Small intestine (tissue), 7 donors: ENCODE measurements at regions not wholly inside any gene's neighbourhood (a gene's known extent, or its start where the extent isn't known, plus 50 kb on each side); places are given as distances from the start of the nearest gene placed in this dataset.
"Not testable (repeated sequence)": the region's sequence is repeated elsewhere in the genome, so short reads cannot be mapped to it uniquely, and the experiment has no call there.

Source experiments
- DNase-seq, 2 donors: peaks; one replicate each; pipeline versions ENCODE4 v3.0.0 to v3.0.0-alpha.2; 2013
- FAIRE-seq: peaks from 2 replicates; lab custom pipeline; 2012; peaks lifted over from hg19 to GRCh38; lab: Jason Lieb, UNC
- H3K27ac ChIP-seq, 3 donors: one replicate each; pipeline ENCODE4 v1.5.1; 2013; ENCODE audit warnings: low read length in 2 of 3, mild to moderate bottlenecking in 2 of 3, control low read depth in 1 of 3, inconsistent platforms in 1 of 3, low read depth in 1 of 3, moderate library complexity in 1 of 3
- H3K27me3 ChIP-seq, 3 donors: one replicate each; pipeline ENCODE4 v1.6.1; 2013; ENCODE audit warnings: low read length in 3 of 3, inconsistent platforms in 1 of 3; ENCODE audit not compliant: control insufficient read depth in 3 of 3, insufficient read depth in 3 of 3
- H3K36me3 ChIP-seq, 3 donors: one replicate each; pipeline ENCODE4 v1.6.1; 2013; ENCODE audit warnings: low read length in 3 of 3, inconsistent platforms in 1 of 3, low read depth in 1 of 3, mild to moderate bottlenecking in 1 of 3, moderate library complexity in 1 of 3; ENCODE audit not compliant: control insufficient read depth in 3 of 3, insufficient read depth in 2 of 3
- H3K4me1 ChIP-seq, 3 donors: one replicate each; pipeline ENCODE4 v1.6.1; 2013; ENCODE audit warnings: low read length in 2 of 3, inconsistent platforms in 1 of 3, low read depth in 1 of 3, mild to moderate bottlenecking in 1 of 3, moderate library complexity in 1 of 3; ENCODE audit not compliant: control insufficient read depth in 3 of 3, insufficient read depth in 2 of 3
- H3K4me3 ChIP-seq, 3 donors: one replicate each; pipeline ENCODE4 v1.5.1; 2013; ENCODE audit warnings: low read length in 3 of 3, control low read depth in 1 of 3, inconsistent platforms in 1 of 3, low read depth in 1 of 3, mild to moderate bottlenecking in 1 of 3, moderate library complexity in 1 of 3
- H3K9me3 ChIP-seq, 2 donors: one replicate each; pipeline ENCODE4 v1.6.1; 2013; ENCODE audit warnings: low read depth in 1 of 2, low read length in 1 of 2; ENCODE audit not compliant: control insufficient read depth in 2 of 2, insufficient read depth in 1 of 2
- WGBS, 3 donors: extraction: QIAGEN DNeasy Blood & Tissue Kit; methylation state at CpG; one replicate each; pipeline ENCODE4 v1.1.7; 2013; 5-methylcytosine and 5-hydroxymethylcytosine counted together
- donor health status: healthy with polysubstance abuse.
- donor health status: control.
- donor health status: control.
- donor health status: Bipolar disorder and iron deficiency.
- donor health status: healthy.

GRCh38 chr11:29244355-29244754 is 772.5 kb downstream of the KCNA4 start:
- H3K4me1 ChIP-seq: no peaks in the 10 kb centered on the region
- no peaks in the 10 kb centered on the region for H3K9me3 ChIP-seq
- H3K36me3 ChIP-seq: no peaks in the 10 kb centered on the region
- no peaks in the 10 kb centered on the region for H3K27me3 ChIP-seq
- DNase-seq (no peak), FAIRE-seq (no peak)
- no peak overlapping the region for H3K27ac ChIP-seq
- no peak overlapping the region for H3K4me3 ChIP-seq

- no peaks in the 10 kb centered on the region for H3K9me3 ChIP-seq
- DNase-seq: no peak
- no peak overlapping the region for H3K27ac ChIP-seq
- no peaks in the 10 kb centered on the region for H3K27me3 ChIP-seq
- H3K4me1 ChIP-seq: no peaks in the 10 kb centered on the region
- H3K36me3 ChIP-seq: no peaks in the 10 kb centered on the region
- H3K4me3 ChIP-seq: no peak overlapping the region
- 81 to 86% (median 83%) methylated on average over 3 of the region's 3 CpGs for WGBS, 3 donors
- FAIRE-seq: no peak
Observed at GRCh38 chr11:29243616-29244015, 773.2 kb downstream of the KCNA4 start.

DNA sequence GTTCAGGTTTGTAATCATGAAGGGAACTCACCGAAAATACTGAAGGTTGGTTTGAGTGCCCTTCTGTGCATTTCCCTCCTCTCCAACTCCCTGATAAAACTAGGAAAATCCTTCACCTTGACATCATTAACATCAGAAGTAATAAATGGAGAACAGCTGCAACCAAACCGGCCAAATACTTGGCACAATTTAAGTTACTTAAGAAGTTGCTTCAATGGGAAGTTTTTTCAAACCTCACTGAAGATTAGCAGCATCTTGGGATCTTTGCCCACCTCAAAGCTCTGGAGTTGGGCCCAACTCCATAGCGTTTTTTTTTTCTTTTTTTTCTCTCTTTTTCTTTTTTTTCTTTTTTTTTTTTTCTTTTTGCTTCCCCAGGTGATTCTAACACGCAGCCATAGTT is 784.8 kb downstream of the KCNA4 start:
- Histone ChIP-seq H3K4me1 (no peaks in the 10 kb centered on the region), H3K27ac (no peak overlapping the region), H3K36me3 (no peaks in the 10 kb centered on the region), H3K4me3 (no peak overlapping the region), H3K27me3 (no peaks in the 10 kb centered on the region), H3K9me3 (no peaks in the 10 kb centered on the region)
- FAIRE-seq (no peak), DNase-seq (no peak)
- 48 to 61% (median 55%) methylated on average over 4 of the region's 4 CpGs for WGBS, 3 donors

GRCh38 chr11:29231586-29231985 is 785.2 kb downstream of the KCNA4 start:
- H3K36me3 ChIP-seq: no peaks in the 10 kb centered on the region
- no peaks in the 10 kb centered on the region for H3K4me1 ChIP-seq
- 72 to 78% (median 73%) methylated on average over 3 of the region's 3 CpGs for WGBS, 3 donors
- no peak overlapping the region for H3K4me3 ChIP-seq
- no peak for FAIRE-seq
- no peaks in the 10 kb centered on the region for H3K9me3 ChIP-seq
- no peaks in the 10 kb centered on the region for H3K27me3 ChIP-seq
- no peak for DNase-seq
- no peak overlapping the region for H3K27ac ChIP-seq

GRCh38 chr11:29227811-29228210 is 789.0 kb downstream of the KCNA4 start:
- H3K4me3 ChIP-seq: no peak overlapping the region
- H3K4me1 ChIP-seq: no peaks in the 10 kb centered on the region
- 38 to 53% (median 49%) methylated on average over 6 of the region's 6 CpGs for WGBS, 3 donors
- no peaks in the 10 kb centered on the region for H3K36me3 ChIP-seq
- no peaks in the 10 kb centered on the region for H3K27me3 ChIP-seq
- no peak overlapping the region for H3K27ac ChIP-seq
- FAIRE-seq: no peak
- no peak for DNase-seq
- H3K9me3 ChIP-seq: no peaks in the 10 kb centered on the region

DNA sequence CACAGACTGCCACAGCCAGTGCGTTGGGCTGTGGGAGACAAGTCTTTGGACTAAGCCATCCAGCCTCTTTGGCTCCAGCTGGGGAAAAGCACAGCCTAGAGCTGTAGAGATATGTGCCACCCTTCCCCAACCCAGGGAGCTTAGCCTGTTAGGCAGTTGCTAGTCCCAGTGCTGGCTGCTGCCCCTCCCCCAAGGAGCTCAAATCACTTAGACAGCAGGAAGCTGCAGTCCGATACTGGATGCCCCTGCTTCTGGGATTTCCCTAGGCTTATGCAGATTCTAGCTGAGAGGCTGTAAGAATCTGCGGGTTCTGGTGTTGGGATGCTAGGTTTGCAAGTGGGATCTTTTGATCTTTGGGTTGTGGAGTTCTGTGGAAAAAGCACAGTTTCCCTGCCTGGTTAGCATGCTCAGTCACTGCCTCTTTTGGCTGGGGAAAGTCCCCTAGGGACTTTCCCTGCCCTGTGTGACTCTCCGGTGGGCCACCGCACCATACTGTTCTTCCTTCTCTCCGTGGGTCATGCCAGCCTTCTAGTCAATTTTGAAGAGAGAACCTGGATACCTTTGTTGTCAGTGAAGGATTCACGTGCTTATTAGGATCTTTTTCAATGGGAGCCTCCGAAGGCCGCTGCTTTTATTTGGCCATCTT is 792.0 kb downstream of the KCNA4 start:
- FAIRE-seq (no peak), DNase-seq (no peak)
- H3K4me3 ChIP-seq: no peak overlapping the region
- no peaks in the 10 kb centered on the region for H3K4me1 ChIP-seq
- H3K27me3 ChIP-seq: no peaks in the 10 kb centered on the region
- no peaks in the 10 kb centered on the region for H3K36me3 ChIP-seq
- 76 to 79% (median 79%) methylated on average over 9 of the region's 9 CpGs for WGBS, 3 donors
- H3K27ac ChIP-seq: no peak overlapping the region
- no peaks in the 10 kb centered on the region for H3K9me3 ChIP-seq

DNA sequence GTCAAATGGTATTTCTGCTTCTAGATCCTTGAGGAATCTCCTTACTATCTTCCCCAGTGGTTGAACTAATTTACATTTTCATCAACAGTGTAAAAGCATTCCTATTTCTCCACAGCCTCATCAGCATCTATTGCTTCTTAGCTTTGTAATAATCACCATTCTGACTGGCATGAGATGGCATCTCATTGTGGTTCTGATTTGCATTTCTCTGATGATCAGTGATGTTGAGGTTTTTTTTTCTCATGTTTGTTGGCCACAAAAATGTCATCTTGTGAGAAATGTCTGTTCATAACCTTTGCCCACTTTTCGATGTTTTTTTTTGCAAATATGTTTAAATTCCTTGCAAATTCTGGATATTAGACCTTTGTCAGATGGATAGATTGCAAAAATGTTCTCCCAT is 797.3 kb downstream of the KCNA4 start:
- DNase-seq, H3K9me3 ChIP-seq, H3K4me1 ChIP-seq, FAIRE-seq, H3K27ac ChIP-seq, H3K36me3 ChIP-seq, H3K4me3 ChIP-seq, H3K27me3 ChIP-seq: not testable (repeated sequence)
- 0 to 82% (median 33%) methylated on average over 1 of the region's 1 CpG for WGBS, 3 donors

GRCh38 chr11:29217901-29218300 is 798.9 kb downstream of the KCNA4 start:
- no peaks in the 10 kb centered on the region for H3K36me3 ChIP-seq
- no peak for DNase-seq
- no peaks in the 10 kb centered on the region for H3K9me3 ChIP-seq
- H3K27me3 ChIP-seq: no peaks in the 10 kb centered on the region
- FAIRE-seq: no peak
- no peak overlapping the region for H3K4me3 ChIP-seq
- H3K4me1 ChIP-seq: no peaks in the 10 kb centered on the region
- no peak overlapping the region for H3K27ac ChIP-seq

- Histone ChIP-seq H3K27ac (no peak overlapping the region), H3K27me3 (no peaks in the 10 kb centered on the region), H3K4me1 (no peaks in the 10 kb centered on the region), H3K36me3 (no peaks in the 10 kb centered on the region), H3K9me3 (no peaks in the 10 kb centered on the region), H3K4me3 (no peak overlapping the region)
- no peak for FAIRE-seq
- 74 to 78% (median 76%) methylated on average over 4 of the region's 4 CpGs for WGBS, 3 donors
- DNase-seq: no peak
Observed at GRCh38 chr11:29214833-29215232, 802.0 kb downstream of the KCNA4 start.
